ENCODE measurements at regions not wholly inside any gene's neighbourhood (a gene's known extent, or its start where the extent isn't known, plus 50 kb on each side); places are given as distances from the start of the nearest gene placed in this dataset.

DNA sequence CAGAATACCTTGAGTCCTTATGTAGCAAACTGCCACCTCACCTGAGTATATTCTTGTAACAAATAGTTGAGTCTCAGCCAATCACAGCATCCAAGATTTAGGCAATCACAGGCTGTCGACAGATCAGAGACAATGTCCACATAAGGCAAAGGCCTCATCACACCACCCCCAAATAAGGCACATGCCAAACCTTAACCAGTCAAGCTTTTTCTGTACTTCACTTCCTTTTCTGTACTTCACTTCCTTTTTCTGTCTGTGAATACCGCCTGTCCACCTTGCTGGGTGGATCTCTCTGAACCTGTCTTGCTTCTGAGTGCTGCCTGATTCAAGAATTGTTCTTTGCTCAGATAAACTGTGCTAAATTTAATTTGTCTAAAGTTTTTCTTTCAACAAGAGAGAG, 210.4 kb upstream of the N4BP1 start:
- no peaks in the 10 kb centered on the region for H3K4me1 ChIP-seq (ENCODE audit: control insufficient read depth in 3 of 3, insufficient read depth in 2 of 3, low read depth in 1 of 3, low read length in 2 of 3)
- H3K36me3 ChIP-seq (ENCODE audit: control insufficient read depth in 3 of 3, insufficient read depth in 2 of 3, low read depth in 1 of 3, low read length in 3 of 3) = no peaks in the 10 kb centered on the region
- no peaks in the 10 kb centered on the region for H3K9me3 ChIP-seq (ENCODE audit: control insufficient read depth in 2 of 2, insufficient read depth in 1 of 2, low read depth in 1 of 2, low read length in 1 of 2)
- no peak overlapping the region for H3K27ac ChIP-seq (ENCODE audit: low read depth in 1 of 3, low read length in 2 of 3)
- no peak overlapping the region for H3K4me3 ChIP-seq (ENCODE audit: low read depth in 1 of 3, low read length in 3 of 3)
- H3K27me3 ChIP-seq (ENCODE audit: control insufficient read depth in 3 of 3, insufficient read depth in 3 of 3, low read length in 3 of 3) = no peaks in the 10 kb centered on the region
- FAIRE-seq (no peak), DNase-seq (no peak)
- 66 to 69% (median 68%) methylated on average over 2 of the region's 2 CpGs for WGBS, 3 donors

DNA sequence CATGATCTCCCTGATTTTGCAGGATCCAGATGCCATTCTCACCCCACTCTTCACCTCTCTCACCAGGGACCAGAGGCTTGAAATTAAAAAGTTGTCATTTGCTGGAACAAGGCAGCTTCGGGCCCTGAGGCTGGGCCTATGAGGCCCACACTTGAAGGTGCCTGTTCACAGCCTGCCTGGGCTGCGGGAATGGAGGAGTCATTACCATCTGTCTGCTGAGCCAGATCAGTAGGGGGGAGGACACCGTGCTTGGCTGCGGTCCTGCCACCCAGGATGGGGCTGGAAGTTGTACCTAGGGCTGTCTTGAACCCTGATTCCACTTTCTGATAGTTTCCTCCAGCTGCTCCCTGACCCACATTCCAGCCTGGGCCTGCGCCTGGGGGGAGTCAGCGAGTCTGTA, 208.3 kb upstream of the N4BP1 start:
- Histone ChIP-seq H3K4me3 (ENCODE audit: low read depth in 1 of 3, low read length in 3 of 3) (no peak overlapping the region), H3K27ac (ENCODE audit: low read depth in 1 of 3, low read length in 2 of 3) (no peak overlapping the region), H3K4me1 (ENCODE audit: control insufficient read depth in 3 of 3, insufficient read depth in 2 of 3, low read depth in 1 of 3, low read length in 2 of 3) (no peaks in the 10 kb centered on the region), H3K36me3 (ENCODE audit: control insufficient read depth in 3 of 3, insufficient read depth in 2 of 3, low read depth in 1 of 3, low read length in 3 of 3) (no peaks in the 10 kb centered on the region), H3K9me3 (ENCODE audit: control insufficient read depth in 2 of 2, insufficient read depth in 1 of 2, low read depth in 1 of 2, low read length in 1 of 2) (no peaks in the 10 kb centered on the region), H3K27me3 (ENCODE audit: control insufficient read depth in 3 of 3, insufficient read depth in 3 of 3, low read length in 3 of 3) (peaks cover 0 to 2% (median 0%) of the 10 kb centered on the region in 3 donors)
- 75 to 79% (median 76%) methylated on average over 6 of the region's 6 CpGs for WGBS, 3 donors
- DNase-seq (no peak), FAIRE-seq (no peak)

DNA sequence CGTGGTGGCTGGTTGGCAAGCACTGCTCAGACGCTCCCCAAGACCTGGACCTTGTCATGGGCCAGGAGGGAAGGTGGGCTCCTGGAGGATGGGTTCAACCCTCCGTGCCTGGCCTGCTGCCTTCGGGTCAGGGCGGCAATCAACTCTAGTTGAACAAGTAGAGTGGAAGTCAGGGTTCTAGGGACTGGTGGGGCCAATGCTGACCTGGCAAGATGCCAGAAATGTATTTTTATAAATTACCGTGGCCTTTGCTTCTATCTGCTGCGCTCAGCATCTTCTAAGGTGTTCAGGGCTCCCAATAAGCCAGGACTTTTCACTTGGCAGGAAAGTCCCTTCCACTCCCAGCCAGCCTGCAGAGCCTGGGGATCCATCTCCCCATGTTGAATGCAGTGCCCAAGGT, 207.1 kb upstream of the N4BP1 start:
- Histone ChIP-seq H3K36me3 (ENCODE audit: control insufficient read depth in 3 of 3, insufficient read depth in 2 of 3, low read depth in 1 of 3, low read length in 3 of 3) (no peaks in the 10 kb centered on the region), H3K27me3 (ENCODE audit: control insufficient read depth in 3 of 3, insufficient read depth in 3 of 3, low read length in 3 of 3) (peaks cover 0 to 7% (median 0%) of the 10 kb centered on the region in 3 donors), H3K4me3 (ENCODE audit: low read depth in 1 of 3, low read length in 3 of 3) (no peak overlapping the region), H3K9me3 (ENCODE audit: control insufficient read depth in 2 of 2, insufficient read depth in 1 of 2, low read depth in 1 of 2, low read length in 1 of 2) (no peaks in the 10 kb centered on the region), H3K4me1 (ENCODE audit: control insufficient read depth in 3 of 3, insufficient read depth in 2 of 3, low read depth in 1 of 3, low read length in 2 of 3) (no peaks in the 10 kb centered on the region), H3K27ac (ENCODE audit: low read depth in 1 of 3, low read length in 2 of 3) (no peak overlapping the region)
- WGBS, 3 donors = 71 to 83% (median 74%) methylated on average over 7 of the region's 7 CpGs
- FAIRE-seq (no peak), DNase-seq (no peak)

DNA sequence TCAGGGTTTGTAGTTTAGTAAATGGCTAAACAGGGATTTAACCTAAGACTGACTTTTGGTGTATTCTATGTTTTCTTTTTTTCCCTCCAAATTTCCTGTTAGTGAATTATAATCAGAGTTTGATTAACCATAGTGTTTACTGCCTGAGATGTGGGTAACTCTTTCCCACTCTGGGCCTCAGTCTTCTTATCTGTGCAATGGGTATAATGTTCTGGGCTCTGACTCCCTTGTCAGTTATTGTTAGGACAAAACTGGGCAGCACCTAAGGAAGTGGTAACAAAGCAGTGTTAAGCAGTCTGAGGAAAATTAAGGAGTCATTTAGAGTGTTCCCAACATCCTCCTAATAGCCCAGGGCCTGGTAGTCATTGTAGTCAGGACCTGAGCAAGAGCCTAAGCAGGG, 206.4 kb upstream of the N4BP1 start:
- Histone ChIP-seq H3K27ac (ENCODE audit: low read depth in 1 of 3, low read length in 2 of 3) (no peak overlapping the region), H3K4me1 (ENCODE audit: control insufficient read depth in 3 of 3, insufficient read depth in 2 of 3, low read depth in 1 of 3, low read length in 2 of 3) (no peaks in the 10 kb centered on the region), H3K27me3 (ENCODE audit: control insufficient read depth in 3 of 3, insufficient read depth in 3 of 3, low read length in 3 of 3) (peaks cover 0 to 11% (median 4%) of the 10 kb centered on the region in 3 donors), H3K36me3 (ENCODE audit: control insufficient read depth in 3 of 3, insufficient read depth in 2 of 3, low read depth in 1 of 3, low read length in 3 of 3) (no peaks in the 10 kb centered on the region), H3K9me3 (ENCODE audit: control insufficient read depth in 2 of 2, insufficient read depth in 1 of 2, low read depth in 1 of 2, low read length in 1 of 2) (no peaks in the 10 kb centered on the region), H3K4me3 (ENCODE audit: low read depth in 1 of 3, low read length in 3 of 3) (no peak overlapping the region)
- no peak for DNase-seq
- FAIRE-seq = no peak

DNA sequence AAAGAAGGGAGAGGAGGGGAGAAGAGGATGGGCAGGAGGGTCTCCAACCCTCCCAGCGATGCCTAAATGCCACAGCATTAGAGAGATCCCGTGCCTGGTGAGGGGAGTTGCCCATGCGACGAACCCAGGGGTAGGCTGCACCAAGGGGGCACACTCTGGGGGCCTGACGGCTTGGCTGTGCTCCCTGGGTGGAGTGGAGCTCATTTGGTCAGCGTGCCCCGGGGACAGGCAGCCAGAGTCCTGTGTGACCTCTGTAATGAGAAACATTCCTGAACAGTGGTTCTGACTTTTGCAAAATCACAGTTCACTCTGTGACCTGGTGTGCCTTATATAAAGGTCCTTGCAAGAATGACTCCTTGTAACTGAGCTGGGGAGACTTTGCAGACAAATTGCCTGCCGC, 205.0 kb upstream of the N4BP1 start:
- Histone ChIP-seq H3K9me3 (ENCODE audit: control insufficient read depth in 2 of 2, insufficient read depth in 1 of 2, low read depth in 1 of 2, low read length in 1 of 2) (no peaks in the 10 kb centered on the region), H3K27ac (ENCODE audit: low read depth in 1 of 3, low read length in 2 of 3) (no peak overlapping the region), H3K36me3 (ENCODE audit: control insufficient read depth in 3 of 3, insufficient read depth in 2 of 3, low read depth in 1 of 3, low read length in 3 of 3) (no peaks in the 10 kb centered on the region), H3K27me3 (ENCODE audit: control insufficient read depth in 3 of 3, insufficient read depth in 3 of 3, low read length in 3 of 3) (peaks cover 7 to 21% (median 14%) of the 10 kb centered on the region in 3 donors), H3K4me3 (ENCODE audit: low read depth in 1 of 3, low read length in 3 of 3) (no peak overlapping the region), H3K4me1 (ENCODE audit: control insufficient read depth in 3 of 3, insufficient read depth in 2 of 3, low read depth in 1 of 3, low read length in 2 of 3) (no peaks in the 10 kb centered on the region)
- no peak for FAIRE-seq
- DNase-seq = no peak
- WGBS, 3 donors = 68 to 73% (median 69%) methylated on average over 8 of the region's 8 CpGs

DNA sequence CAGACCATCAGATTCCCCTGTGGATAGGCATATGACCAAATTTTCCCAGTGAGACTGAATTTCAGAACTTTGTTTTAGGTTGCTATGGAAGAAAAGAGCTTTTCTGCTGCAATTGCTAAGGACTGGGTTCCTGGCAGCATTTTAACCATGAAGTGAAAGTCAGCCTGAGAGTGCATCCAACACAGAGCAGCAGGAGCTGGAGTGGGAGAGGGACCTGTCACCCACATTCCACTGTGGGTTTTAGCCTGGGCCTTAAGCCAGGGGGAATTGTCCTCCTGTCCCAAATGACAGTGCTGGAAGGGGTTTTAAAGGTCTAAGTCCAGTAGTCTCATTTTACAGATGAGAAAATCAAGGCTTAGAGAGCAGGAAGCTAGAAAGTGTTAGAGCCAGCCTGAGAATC, 203.5 kb upstream of the N4BP1 start:
- FAIRE-seq = no peak
- Histone ChIP-seq H3K9me3 (ENCODE audit: control insufficient read depth in 2 of 2, insufficient read depth in 1 of 2, low read depth in 1 of 2, low read length in 1 of 2) (no peaks in the 10 kb centered on the region), H3K36me3 (ENCODE audit: control insufficient read depth in 3 of 3, insufficient read depth in 2 of 3, low read depth in 1 of 3, low read length in 3 of 3) (no peaks in the 10 kb centered on the region), H3K27me3 (ENCODE audit: control insufficient read depth in 3 of 3, insufficient read depth in 3 of 3, low read length in 3 of 3) (peaks cover 9 to 25% (median 17%) of the 10 kb centered on the region in 3 donors), H3K4me1 (ENCODE audit: control insufficient read depth in 3 of 3, insufficient read depth in 2 of 3, low read depth in 1 of 3, low read length in 2 of 3) (no peaks in the 10 kb centered on the region), H3K27ac (ENCODE audit: low read depth in 1 of 3, low read length in 2 of 3) (no peak overlapping the region), H3K4me3 (ENCODE audit: low read depth in 1 of 3, low read length in 3 of 3) (no peak overlapping the region)
- DNase-seq = no peak

DNA sequence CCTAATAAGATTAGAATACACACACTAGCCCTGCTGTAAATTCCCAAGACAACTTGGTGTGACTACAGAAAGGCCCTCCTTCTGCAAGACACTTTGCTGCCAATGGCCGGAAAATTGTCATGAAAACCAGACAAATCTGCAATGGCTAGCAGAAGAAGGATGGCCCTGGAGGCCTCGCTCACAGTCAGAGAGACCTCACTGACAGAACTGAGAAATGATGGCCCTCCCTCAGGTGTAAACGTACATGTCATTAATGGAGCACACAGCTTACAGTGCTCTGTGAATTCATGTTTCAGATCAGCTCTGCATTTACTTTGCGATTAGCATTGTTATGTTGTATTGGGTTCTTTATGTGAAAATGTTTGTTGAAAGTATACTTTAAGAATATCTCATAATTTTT, 202.9 kb upstream of the N4BP1 start:
- 77 to 84% (median 78%) methylated on average over 4 of the region's 4 CpGs for WGBS, 3 donors
- H3K36me3 ChIP-seq (ENCODE audit: control insufficient read depth in 3 of 3, insufficient read depth in 2 of 3, low read depth in 1 of 3, low read length in 3 of 3) = no peaks in the 10 kb centered on the region
- H3K4me3 ChIP-seq (ENCODE audit: low read depth in 1 of 3, low read length in 3 of 3) = no peak overlapping the region
- no peaks in the 10 kb centered on the region for H3K9me3 ChIP-seq (ENCODE audit: control insufficient read depth in 2 of 2, insufficient read depth in 1 of 2, low read depth in 1 of 2, low read length in 1 of 2)
- FAIRE-seq (no peak), DNase-seq (no peak)
- H3K4me1 ChIP-seq (ENCODE audit: control insufficient read depth in 3 of 3, insufficient read depth in 2 of 3, low read depth in 1 of 3, low read length in 2 of 3) = no peaks in the 10 kb centered on the region
- H3K27ac ChIP-seq (ENCODE audit: low read depth in 1 of 3, low read length in 2 of 3) = no peak overlapping the region
- H3K27me3 ChIP-seq (ENCODE audit: control insufficient read depth in 3 of 3, insufficient read depth in 3 of 3, low read length in 3 of 3) = peaks cover 9 to 25% (median 17%) of the 10 kb centered on the region in 3 donors

DNA sequence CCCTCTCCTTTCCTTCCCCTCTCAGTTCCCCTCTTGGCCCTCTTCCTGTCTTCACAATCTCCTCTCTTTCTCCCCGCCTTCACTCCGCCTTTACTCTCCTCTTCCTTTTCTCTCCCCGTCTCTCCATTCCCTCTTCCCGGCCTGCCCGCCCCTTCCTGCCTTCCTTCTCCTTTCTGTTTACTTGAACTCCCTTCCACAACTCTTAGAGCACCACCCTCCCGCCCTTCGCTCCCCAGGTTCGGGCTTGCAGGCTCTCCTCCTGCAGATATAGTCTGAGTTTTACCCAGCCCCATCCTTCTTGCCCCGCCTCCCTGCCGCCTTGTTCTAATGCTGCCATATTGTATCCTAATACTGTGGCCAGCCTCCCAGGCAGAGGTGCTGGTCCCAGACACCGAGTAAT, 201.5 kb upstream of the N4BP1 start:
- DNase-seq (no peak), FAIRE-seq (no peak)
- Histone ChIP-seq H3K9me3 (ENCODE audit: control insufficient read depth in 2 of 2, insufficient read depth in 1 of 2, low read depth in 1 of 2, low read length in 1 of 2) (no peaks in the 10 kb centered on the region), H3K4me3 (ENCODE audit: low read depth in 1 of 3, low read length in 3 of 3) (no peak overlapping the region), H3K4me1 (ENCODE audit: control insufficient read depth in 3 of 3, insufficient read depth in 2 of 3, low read depth in 1 of 3, low read length in 2 of 3) (no peaks in the 10 kb centered on the region), H3K36me3 (ENCODE audit: control insufficient read depth in 3 of 3, insufficient read depth in 2 of 3, low read depth in 1 of 3, low read length in 3 of 3) (no peaks in the 10 kb centered on the region), H3K27me3 (ENCODE audit: control insufficient read depth in 3 of 3, insufficient read depth in 3 of 3, low read length in 3 of 3) (peaks cover 9 to 25% (median 17%) of the 10 kb centered on the region in 3 donors), H3K27ac (ENCODE audit: low read depth in 1 of 3, low read length in 2 of 3) (no peak overlapping the region)
- WGBS, 3 donors = 18 to 23% (median 20%) methylated on average over 11 of the region's 11 CpGs

DNA sequence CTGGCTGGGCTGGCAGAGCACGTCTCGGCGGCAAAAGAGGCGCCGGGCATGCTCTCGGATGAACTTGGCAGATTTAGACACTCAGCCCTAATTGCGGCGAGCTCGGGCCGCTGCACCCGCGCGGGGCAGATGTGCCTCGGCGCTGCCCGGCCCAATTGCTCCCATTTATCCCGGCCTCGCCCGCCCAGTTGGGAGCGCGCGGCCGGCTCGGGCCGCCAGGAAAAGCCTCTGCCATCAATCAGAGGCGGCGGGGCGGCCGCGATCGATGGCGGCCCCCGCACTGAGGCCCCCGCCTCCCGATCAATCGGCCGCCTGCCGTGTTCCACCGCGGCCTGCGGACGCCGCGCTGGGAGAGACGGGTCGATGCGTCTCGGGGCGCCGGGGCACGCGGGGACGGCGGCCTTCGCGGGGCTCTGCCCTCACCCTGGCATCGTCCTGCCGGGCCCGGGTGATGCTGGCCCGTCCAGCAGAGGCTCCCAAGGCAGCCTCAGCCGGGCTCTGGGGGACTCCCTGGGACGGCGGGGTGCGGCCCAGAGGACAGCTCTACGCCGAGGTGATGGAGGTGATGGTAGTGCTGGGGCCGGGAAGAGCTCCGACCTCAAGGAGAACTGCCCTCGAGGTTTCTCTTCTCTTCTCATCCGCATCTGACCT, 200.9 kb upstream of the N4BP1 start:
- H3K36me3 ChIP-seq (ENCODE audit: control insufficient read depth in 3 of 3, insufficient read depth in 2 of 3, low read depth in 1 of 3, low read length in 3 of 3) = no peaks in the 10 kb centered on the region
- H3K27ac ChIP-seq (ENCODE audit: low read depth in 1 of 3, low read length in 2 of 3) = no peak overlapping the region
- DNase-seq = no peak
- H3K9me3 ChIP-seq (ENCODE audit: control insufficient read depth in 2 of 2, insufficient read depth in 1 of 2, low read depth in 1 of 2, low read length in 1 of 2) = no peaks in the 10 kb centered on the region
- H3K4me1 ChIP-seq (ENCODE audit: control insufficient read depth in 3 of 3, insufficient read depth in 2 of 3, low read depth in 1 of 3, low read length in 2 of 3) = no peaks in the 10 kb centered on the region
- FAIRE-seq = no peak
- 6 to 15% (median 14%) methylated on average over 53 to 70 of the region's 70 CpGs for WGBS, 3 donors
- H3K27me3 ChIP-seq (ENCODE audit: control insufficient read depth in 3 of 3, insufficient read depth in 3 of 3, low read length in 3 of 3) = peaks cover 9 to 25% (median 17%) of the 10 kb centered on the region in 3 donors
- no peak overlapping the region for H3K4me3 ChIP-seq (ENCODE audit: low read depth in 1 of 3, low read length in 3 of 3)

All from small intestine (tissue), 7 donors.